ENCODE measurements at regions not wholly inside any gene's neighbourhood (a gene's known extent, or its start where the extent isn't known, plus 50 kb on each side); places are given as distances from the start of the nearest gene placed in this dataset.
"Not testable (repeated sequence)": the region's sequence is repeated elsewhere in the genome, so short reads cannot be mapped to it uniquely, and the experiment has no call there.

GRCh38 chrX:115402299-115402698 is 112.8 kb downstream of the LUZP4 start:
- no peak for DNase-seq

GRCh38 chrX:115408771-115409400 is 119.4 kb downstream of the LUZP4 start:
- no peak for DNase-seq

- no peak for DNase-seq
Observed at GRCh38 chrX:115409551-115409950, 120.0 kb downstream of the LUZP4 start.

GRCh38 chrX:115410731-115411428 is 121.4 kb downstream of the LUZP4 start:
- no peak for DNase-seq

- no peak for DNase-seq
Observed at GRCh38 chrX:115413246-115413878, 123.8 kb downstream of the LUZP4 start.

GRCh38 chrX:115419069-115419468 is 129.6 kb downstream of the LUZP4 start:
- DNase-seq: no peak

GRCh38 chrX:115423086-115423485 is 133.6 kb downstream of the LUZP4 start:
- DNase-seq: no peak

- no peak for DNase-seq
Observed at GRCh38 chrX:115425359-115425758, 135.6 kb upstream of the PLS3 start.

- DNase-seq: no peak
Observed at GRCh38 chrX:115427861-115428410, 133.0 kb upstream of the PLS3 start.

GRCh38 chrX:115434834-115435233 is 126.1 kb upstream of the PLS3 start:
- not testable (repeated sequence) for DNase-seq

- no peak for DNase-seq
Observed at GRCh38 chrX:115437841-115438595, 123.0 kb upstream of the PLS3 start.

GRCh38 chrX:115448146-115448545 is 112.8 kb upstream of the PLS3 start:
- DNase-seq: no peak

GRCh38 chrX:115449742-115450141 is 111.2 kb upstream of the PLS3 start:
- no peak for DNase-seq

GRCh38 chrX:115452251-115452650 is 108.7 kb upstream of the PLS3 start:
- DNase-seq: no peak

- no peak for DNase-seq
Observed at GRCh38 chrX:115459883-115460880, 100.8 kb upstream of the PLS3 start.

GRCh38 chrX:115462406-115462805 is 98.6 kb upstream of the PLS3 start:
- DNase-seq: no peak

GRCh38 chrX:115467961-115468360 is 93.0 kb upstream of the PLS3 start:
- DNase-seq: no peak

GRCh38 chrX:115472131-115472530 is 88.8 kb upstream of the PLS3 start:
- no peak for DNase-seq

GRCh38 chrX:115486510-115486909 is 74.5 kb upstream of the PLS3 start:
- DNase-seq: no peak

GRCh38 chrX:115487608-115488007 is 73.4 kb upstream of the PLS3 start:
- no peak for DNase-seq

- DNase-seq: no peak
Observed at GRCh38 chrX:115490814-115491213, 70.2 kb upstream of the PLS3 start.
